HepG2 (cell line): ENCODE measurements at regions not wholly inside any gene's neighbourhood (a gene's known extent, or its start where the extent isn't known, plus 50 kb on each side); places are given as distances from the start of the nearest gene placed in this dataset.

Source experiments
- EP300 ChIP-seq, 3 experiments: sonication (generic) in 1 of 3; formaldehyde crosslinking in 1 of 3; IDR thresholded peaks; 2 replicates each; pipeline versions ENCODE4 v1.5.1 to v1.6.1; 2011 to 2020; ENCODE audit warnings: low read depth in 2 of 3, low read length in 2 of 3, borderline replicate concordance in 1 of 3, improper control_type of control experiment in 1 of 3, mild to moderate bottlenecking in 1 of 3, missing genetic modification reagents in 1 of 3, moderate library complexity in 1 of 3
- GATA4 ChIP-seq: sonication (generic); IDR thresholded peaks from 2 replicates; pipeline ENCODE4 v1.6.1; 2016; ENCODE audit warnings: antibody characterized with exemption, low read depth, borderline replicate concordance
- KDM1A ChIP-seq: IDR thresholded peaks from 2 replicates; pipeline ENCODE4 v1.6.1; 2016; ENCODE audit warnings: missing compliant biosample characterization
- KDM3A ChIP-seq: IDR thresholded peaks from 2 replicates; pipeline ENCODE4 v1.6.1; 2018; ENCODE audit warnings: low read depth, missing compliant biosample characterization
- MIER3 ChIP-seq: IDR thresholded peaks from 2 replicates; pipeline ENCODE4 v1.6.1; 2016; ENCODE audit warnings: missing compliant biosample characterization, borderline replicate concordance
- RARA ChIP-seq: IDR thresholded peaks from 2 replicates; pipeline ENCODE4 v1.6.1; 2016; ENCODE audit warnings: missing genetic modification reagents, missing compliant biosample characterization
- RXRB ChIP-seq: IDR thresholded peaks from 2 replicates; pipeline ENCODE4 v1.6.1; 2016; ENCODE audit warnings: borderline replicate concordance, missing genetic modification reagents, missing compliant biosample characterization
- ZBTB7B ChIP-seq: sonication (generic); formaldehyde crosslinking; IDR thresholded peaks from 2 replicates; pipeline ENCODE4 v1.4.0; 2020; ENCODE audit warnings: missing genetic modification reagents
- TF ChIP-seq, protein P1 (sequence below): IDR thresholded peaks from 2 replicates; pipeline ENCODE4 v1.6.1; 2016; ENCODE audit warnings: low read depth, missing genetic modification reagents, missing compliant biosample characterization
- TF ChIP-seq, protein P2 (sequence below): IDR thresholded peaks from 2 replicates; pipeline ENCODE4 v1.6.1; 2016; ENCODE audit warnings: low read depth, control low read depth
- TF ChIP-seq, protein P3 (sequence below): sonication (generic); formaldehyde crosslinking; IDR thresholded peaks from 2 replicates; pipeline ENCODE4 v1.9.0; 2021; ENCODE audit warnings: mild to moderate bottlenecking, missing genetic modification reagents
- TF ChIP-seq, protein P4 (sequence below): sonication (generic); formaldehyde crosslinking; IDR thresholded peaks from 2 replicates; pipeline ENCODE4 v1.8.1; 2023; ENCODE audit warnings: missing genetic modification reagents, inconsistent platforms, borderline replicate concordance

DNA sequence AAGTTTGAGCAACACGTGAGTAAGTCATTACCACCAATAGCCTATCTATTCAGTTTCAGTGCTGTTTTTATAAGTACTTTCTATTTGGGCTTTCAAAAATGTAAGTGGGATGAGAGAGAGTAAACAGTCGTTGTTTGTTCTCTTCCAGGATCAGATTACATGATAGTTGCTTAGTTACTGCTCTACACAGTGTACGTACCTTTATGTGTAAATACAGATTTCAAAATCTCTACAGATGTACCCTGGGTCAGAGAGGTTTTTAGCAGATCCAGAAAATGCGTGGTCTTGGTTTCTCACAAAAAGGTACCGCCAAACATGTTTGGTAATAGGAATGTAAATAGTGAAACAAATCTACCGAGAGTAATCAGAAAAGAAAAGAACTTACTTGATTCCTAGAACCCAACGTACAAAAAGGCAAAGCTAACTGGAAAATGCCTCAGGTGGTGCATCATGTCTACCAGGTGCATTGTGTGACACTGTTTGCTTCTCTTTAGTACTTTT, 421.1 kb downstream of the BCKDHB start (continued):
- TF ChIP-seq, protein P1, sequence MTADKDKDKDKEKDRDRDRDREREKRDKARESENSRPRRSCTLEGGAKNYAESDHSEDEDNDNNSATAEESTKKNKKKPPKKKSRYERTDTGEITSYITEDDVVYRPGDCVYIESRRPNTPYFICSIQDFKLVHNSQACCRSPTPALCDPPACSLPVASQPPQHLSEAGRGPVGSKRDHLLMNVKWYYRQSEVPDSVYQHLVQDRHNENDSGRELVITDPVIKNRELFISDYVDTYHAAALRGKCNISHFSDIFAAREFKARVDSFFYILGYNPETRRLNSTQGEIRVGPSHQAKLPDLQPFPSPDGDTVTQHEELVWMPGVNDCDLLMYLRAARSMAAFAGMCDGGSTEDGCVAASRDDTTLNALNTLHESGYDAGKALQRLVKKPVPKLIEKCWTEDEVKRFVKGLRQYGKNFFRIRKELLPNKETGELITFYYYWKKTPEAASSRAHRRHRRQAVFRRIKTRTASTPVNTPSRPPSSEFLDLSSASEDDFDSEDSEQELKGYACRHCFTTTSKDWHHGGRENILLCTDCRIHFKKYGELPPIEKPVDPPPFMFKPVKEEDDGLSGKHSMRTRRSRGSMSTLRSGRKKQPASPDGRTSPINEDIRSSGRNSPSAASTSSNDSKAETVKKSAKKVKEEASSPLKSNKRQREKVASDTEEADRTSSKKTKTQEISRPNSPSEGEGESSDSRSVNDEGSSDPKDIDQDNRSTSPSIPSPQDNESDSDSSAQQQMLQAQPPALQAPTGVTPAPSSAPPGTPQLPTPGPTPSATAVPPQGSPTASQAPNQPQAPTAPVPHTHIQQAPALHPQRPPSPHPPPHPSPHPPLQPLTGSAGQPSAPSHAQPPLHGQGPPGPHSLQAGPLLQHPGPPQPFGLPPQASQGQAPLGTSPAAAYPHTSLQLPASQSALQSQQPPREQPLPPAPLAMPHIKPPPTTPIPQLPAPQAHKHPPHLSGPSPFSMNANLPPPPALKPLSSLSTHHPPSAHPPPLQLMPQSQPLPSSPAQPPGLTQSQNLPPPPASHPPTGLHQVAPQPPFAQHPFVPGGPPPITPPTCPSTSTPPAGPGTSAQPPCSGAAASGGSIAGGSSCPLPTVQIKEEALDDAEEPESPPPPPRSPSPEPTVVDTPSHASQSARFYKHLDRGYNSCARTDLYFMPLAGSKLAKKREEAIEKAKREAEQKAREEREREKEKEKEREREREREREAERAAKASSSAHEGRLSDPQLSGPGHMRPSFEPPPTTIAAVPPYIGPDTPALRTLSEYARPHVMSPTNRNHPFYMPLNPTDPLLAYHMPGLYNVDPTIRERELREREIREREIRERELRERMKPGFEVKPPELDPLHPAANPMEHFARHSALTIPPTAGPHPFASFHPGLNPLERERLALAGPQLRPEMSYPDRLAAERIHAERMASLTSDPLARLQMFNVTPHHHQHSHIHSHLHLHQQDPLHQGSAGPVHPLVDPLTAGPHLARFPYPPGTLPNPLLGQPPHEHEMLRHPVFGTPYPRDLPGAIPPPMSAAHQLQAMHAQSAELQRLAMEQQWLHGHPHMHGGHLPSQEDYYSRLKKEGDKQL (CRISPR knock-in tag) = 0 out of 2 replicates have a peak, but pooled peaks have one; percentile 53
- TF ChIP-seq, protein P2, sequence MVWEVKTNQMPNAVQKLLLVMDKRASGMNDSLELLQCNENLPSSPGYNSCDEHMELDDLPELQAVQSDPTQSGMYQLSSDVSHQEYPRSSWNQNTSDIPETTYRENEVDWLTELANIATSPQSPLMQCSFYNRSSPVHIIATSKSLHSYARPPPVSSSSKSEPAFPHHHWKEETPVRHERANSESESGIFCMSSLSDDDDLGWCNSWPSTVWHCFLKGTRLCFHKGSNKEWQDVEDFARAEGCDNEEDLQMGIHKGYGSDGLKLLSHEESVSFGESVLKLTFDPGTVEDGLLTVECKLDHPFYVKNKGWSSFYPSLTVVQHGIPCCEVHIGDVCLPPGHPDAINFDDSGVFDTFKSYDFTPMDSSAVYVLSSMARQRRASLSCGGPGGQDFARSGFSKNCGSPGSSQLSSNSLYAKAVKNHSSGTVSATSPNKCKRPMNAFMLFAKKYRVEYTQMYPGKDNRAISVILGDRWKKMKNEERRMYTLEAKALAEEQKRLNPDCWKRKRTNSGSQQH (CRISPR knock-in tag) = 0 out of 2 replicates have a peak, but pooled peaks have one; percentile 8
- TF ChIP-seq RARA (CRISPR knock-in tag) = peak; percentile 73
- peak; percentile 83; the same call in 1 of the 2 replicates for TF ChIP-seq MIER3 (CRISPR knock-in tag)
- 0 out of 2 replicates have a peak, but pooled peaks have one; percentile 33 for TF ChIP-seq KDM1A (CRISPR knock-in tag)
- peak; percentile 89 to 94 for TF ChIP-seq EP300 (IDR thresholded peaks at IDR 0.05; ENCODE audit: low read depth in 2 of 2, low read length in 2 of 2)
- TF ChIP-seq EP300 (CRISPR knock-in tag; IDR thresholded peaks at IDR 0.05; ENCODE audit: borderline replicate concordance) = peak; percentile 58; the same call in 1 of the 2 replicates
- TF ChIP-seq, protein P3, sequence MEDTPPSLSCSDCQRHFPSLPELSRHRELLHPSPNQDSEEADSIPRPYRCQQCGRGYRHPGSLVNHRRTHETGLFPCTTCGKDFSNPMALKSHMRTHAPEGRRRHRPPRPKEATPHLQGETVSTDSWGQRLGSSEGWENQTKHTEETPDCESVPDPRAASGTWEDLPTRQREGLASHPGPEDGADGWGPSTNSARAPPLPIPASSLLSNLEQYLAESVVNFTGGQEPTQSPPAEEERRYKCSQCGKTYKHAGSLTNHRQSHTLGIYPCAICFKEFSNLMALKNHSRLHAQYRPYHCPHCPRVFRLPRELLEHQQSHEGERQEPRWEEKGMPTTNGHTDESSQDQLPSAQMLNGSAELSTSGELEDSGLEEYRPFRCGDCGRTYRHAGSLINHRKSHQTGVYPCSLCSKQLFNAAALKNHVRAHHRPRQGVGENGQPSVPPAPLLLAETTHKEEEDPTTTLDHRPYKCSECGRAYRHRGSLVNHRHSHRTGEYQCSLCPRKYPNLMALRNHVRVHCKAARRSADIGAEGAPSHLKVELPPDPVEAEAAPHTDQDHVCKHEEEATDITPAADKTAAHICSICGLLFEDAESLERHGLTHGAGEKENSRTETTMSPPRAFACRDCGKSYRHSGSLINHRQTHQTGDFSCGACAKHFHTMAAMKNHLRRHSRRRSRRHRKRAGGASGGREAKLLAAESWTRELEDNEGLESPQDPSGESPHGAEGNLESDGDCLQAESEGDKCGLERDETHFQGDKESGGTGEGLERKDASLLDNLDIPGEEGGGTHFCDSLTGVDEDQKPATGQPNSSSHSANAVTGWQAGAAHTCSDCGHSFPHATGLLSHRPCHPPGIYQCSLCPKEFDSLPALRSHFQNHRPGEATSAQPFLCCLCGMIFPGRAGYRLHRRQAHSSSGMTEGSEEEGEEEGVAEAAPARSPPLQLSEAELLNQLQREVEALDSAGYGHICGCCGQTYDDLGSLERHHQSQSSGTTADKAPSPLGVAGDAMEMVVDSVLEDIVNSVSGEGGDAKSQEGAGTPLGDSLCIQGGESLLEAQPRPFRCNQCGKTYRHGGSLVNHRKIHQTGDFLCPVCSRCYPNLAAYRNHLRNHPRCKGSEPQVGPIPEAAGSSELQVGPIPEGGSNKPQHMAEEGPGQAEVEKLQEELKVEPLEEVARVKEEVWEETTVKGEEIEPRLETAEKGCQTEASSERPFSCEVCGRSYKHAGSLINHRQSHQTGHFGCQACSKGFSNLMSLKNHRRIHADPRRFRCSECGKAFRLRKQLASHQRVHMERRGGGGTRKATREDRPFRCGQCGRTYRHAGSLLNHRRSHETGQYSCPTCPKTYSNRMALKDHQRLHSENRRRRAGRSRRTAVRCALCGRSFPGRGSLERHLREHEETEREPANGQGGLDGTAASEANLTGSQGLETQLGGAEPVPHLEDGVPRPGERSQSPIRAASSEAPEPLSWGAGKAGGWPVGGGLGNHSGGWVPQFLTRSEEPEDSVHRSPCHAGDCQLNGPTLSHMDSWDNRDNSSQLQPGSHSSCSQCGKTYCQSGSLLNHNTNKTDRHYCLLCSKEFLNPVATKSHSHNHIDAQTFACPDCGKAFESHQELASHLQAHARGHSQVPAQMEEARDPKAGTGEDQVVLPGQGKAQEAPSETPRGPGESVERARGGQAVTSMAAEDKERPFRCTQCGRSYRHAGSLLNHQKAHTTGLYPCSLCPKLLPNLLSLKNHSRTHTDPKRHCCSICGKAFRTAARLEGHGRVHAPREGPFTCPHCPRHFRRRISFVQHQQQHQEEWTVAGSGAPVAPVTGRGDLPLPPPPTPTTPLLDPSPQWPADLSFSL (CRISPR knock-in tag) = no peak
- TF ChIP-seq KDM3A (CRISPR knock-in tag) = peak; percentile 21; the same call in 1 of the 2 replicates
- TF ChIP-seq RXRB = peak; percentile 78
- TF ChIP-seq, protein P4, sequence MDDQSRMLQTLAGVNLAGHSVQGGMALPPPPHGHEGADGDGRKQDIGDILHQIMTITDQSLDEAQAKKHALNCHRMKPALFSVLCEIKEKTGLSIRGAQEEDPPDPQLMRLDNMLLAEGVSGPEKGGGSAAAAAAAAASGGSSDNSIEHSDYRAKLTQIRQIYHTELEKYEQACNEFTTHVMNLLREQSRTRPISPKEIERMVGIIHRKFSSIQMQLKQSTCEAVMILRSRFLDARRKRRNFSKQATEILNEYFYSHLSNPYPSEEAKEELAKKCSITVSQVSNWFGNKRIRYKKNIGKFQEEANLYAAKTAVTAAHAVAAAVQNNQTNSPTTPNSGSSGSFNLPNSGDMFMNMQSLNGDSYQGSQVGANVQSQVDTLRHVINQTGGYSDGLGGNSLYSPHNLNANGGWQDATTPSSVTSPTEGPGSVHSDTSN (CRISPR knock-in tag) = no peak
- no peak for TF ChIP-seq ZBTB7B (CRISPR knock-in tag)
- TF ChIP-seq GATA4 = peak; percentile 77; the same call in 1 of the 2 replicates
